Pulmonary artery endothelial cell (primary cell): ENCODE measurements at regions not wholly inside any gene's neighbourhood (a gene's known extent, or its start where the extent isn't known, plus 50 kb on each side); places are given as distances from the start of the nearest gene placed in this dataset.

Source experiments
- DNase-seq: peaks from one replicate; pipeline ENCODE4 v3.0.0-alpha.2; 2011; ENCODE audit warnings: low read depth, low spot score

- DNase-seq, result no peak
Observed at GRCh38 chr2:41546031-41546430, 501.8 kb upstream of the PKDCC start.

DNA sequence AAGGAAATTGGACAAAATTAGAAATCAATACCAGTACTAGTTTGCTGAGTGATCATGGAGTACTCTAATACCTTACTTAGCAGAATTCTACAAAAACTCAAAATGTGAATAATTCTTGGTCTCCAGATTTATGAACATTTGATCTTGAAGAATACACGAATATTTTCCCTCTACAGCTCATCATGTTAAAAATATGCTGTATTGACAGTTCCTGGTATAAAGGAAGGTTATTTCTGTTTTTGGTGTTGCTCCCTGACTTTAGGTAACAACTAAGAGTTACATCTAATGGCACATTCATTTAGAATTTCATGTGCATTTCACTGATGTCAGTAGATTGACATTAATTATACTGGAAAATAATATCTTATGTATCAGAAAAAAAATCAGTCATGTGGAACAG, 479.2 kb upstream of the PKDCC start:
- no peak for DNase-seq

GRCh38 chr2:41572154-41572553, 475.7 kb upstream of the PKDCC start:
- DNase-seq, result no peak

GRCh38 chr2:41576423-41576822, 471.4 kb upstream of the PKDCC start:
- DNase-seq, result no peak

DNA sequence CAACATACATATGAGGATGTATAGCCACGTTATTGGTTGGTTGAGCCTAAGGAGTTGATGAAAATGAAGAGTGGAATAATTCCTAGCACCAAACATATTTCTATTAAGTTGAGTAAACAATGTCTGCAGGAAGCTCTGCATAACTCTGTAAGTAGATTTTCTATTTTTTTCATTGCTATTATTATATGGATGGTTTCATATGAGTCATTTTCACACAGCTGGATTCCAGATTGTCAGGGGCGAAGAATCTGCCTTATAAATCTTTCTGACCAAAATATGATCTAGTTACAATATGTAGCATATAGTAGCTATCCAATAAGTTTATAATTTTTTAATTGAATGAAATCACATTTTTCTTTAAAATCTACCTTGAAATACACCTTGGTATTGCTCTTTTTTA, 468.0 kb upstream of the PKDCC start:
- no peak for DNase-seq

DNA sequence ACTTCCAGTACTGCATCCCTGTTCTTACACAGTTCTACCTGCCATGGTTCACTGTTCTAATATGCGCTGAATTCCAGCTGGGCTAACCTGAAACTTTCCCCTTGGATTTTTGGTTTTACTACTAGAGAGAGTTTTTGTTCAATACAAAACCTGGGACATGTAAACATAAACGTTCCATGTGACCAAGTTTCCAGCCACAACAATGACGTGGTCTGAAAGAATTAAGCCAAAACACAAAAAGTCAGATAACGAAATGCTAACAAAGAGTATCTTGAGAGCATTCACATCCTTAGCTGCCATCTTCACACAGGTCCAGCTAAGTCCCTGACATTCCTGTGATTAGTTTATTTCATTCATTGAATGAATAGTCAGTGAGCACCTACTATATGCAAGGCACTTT, 467.0 kb upstream of the PKDCC start:
- no peak for DNase-seq

GRCh38 chr2:41595240-41595639, 452.6 kb upstream of the PKDCC start:
- no peak for DNase-seq

DNA sequence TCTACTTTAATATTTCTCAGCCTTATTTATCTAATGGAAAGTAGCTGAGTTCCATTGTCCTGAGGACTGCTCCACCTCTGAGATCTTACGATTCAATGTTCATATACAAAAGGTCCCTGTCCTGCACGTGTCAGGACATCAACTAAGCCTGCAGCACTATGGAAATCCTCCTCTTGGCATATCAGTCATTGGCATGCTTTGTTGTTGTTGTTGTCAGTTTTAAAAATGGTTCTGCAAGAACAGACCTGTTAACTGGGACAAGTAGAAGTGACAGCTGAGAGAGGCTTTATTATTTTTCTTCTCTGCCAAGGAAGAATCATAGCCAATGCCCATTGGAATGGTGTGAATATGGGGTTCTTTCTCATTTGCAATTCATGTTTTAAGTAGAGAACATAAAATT, 450.1 kb upstream of the PKDCC start:
- no peak for DNase-seq

DNA sequence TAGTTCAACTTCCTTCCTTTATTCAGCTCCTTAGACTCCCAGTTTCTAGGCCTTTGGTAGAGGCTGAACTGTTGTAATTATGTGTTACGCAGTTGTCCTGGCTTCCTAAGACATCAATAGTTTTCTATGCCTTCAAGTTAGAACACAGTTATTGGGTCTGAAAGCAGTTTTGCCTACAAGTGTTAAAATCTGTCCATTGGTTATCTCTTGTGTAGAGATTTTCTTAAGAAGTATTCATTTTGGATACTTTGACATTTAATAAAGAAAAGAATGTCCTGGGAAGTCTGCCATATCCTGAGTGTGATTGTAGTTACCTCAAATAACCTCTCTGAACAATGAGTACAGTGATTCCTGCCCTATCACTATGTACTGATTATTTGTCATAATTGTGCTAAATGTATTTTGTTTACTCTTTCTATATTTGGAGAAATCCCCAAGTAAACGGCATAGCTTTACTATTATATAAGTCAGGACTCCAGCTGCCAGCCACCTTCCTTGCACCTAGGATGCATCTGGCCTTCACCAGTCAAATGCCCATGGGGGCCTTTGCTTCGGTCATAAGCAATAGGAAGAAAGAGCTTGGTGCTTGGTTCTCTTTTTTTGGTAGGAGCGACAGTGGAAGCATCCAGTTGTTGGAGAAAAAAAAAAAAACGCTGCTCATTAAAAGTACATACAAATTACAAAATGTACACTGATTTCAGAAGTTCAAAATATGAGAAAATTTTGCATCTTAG, 449.5 kb upstream of the PKDCC start:
- DNase-seq, result no peak

GRCh38 chr2:41600460-41600859, 447.4 kb upstream of the PKDCC start:
- no peak for DNase-seq

GRCh38 chr2:41602341-41602740, 445.5 kb upstream of the PKDCC start:
- DNase-seq, result no peak

DNA sequence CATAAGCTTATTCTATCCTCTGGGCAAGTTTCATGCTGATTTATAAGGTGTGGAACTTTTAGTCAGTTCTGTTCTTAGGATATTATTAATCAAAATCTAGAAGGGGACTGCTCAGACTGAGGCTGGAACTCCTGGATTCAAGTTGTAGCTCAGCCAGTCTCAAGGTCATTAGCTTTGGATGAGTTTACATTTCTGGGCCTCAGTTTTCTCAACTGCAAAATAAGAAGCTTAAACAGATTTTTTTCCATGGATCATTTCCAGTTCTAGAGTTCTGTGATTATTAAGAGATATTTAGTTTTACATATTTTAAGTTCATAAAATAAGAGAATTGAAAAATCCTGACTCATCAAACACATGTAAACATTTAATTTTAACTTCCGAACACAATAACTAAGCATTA, 442.5 kb upstream of the PKDCC start:
- no peak for DNase-seq

GRCh38 chr2:41605914-41606313, 441.9 kb upstream of the PKDCC start:
- no peak for DNase-seq

DNA sequence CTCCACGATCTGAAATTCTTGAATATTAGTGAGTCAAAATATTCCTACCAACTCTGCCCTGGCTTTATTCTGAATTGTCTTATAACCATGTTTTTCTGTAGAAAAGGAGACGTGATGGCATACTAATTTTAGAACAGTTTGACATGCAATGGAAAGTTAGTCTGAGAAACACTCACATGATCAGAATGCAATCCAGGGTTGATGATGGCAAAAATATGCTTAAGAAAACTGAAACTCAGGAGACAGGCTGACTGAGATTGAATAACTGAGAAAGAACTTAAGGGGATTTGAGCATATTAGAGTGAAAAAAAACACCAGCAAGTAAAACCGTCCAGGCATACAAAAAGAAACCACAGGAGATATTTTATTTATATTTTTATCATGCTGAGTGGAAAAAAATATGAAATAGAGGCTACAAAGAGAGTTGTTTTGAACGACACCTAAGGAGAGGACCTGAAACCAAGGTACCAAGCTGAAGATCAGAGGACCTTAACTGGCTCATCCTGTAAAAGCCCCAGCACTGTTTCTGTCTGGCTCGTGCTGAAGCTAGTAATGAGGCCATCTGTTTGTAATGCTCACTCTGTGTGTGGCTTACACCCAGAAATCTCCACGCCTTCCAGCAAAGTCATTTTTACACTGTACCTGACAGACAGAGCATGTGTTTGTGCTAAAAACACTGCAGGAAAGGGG, 437.2 kb upstream of the PKDCC start:
- no peak for DNase-seq

DNA sequence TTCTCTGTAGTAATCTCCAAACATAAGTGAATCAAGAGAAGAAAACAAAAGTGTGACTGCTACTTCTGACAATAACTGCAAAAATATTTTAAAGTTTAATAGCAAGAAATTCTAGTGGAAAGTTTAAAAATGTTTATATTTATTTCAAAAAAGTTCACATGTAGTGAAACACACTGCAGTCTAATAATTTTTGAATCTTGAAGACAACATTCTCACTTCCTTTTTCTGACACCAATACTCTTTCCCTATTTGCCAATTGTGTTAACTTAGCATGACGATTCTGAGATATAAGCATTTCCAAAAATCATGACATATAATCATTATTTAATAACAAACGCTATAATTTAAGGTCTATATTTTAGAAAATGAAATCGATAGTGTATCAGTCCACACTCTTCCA, 429.1 kb upstream of the PKDCC start:
- no peak for DNase-seq

- no peak for DNase-seq
Observed at GRCh38 chr2:41621095-41621494, 426.7 kb upstream of the PKDCC start.

DNA sequence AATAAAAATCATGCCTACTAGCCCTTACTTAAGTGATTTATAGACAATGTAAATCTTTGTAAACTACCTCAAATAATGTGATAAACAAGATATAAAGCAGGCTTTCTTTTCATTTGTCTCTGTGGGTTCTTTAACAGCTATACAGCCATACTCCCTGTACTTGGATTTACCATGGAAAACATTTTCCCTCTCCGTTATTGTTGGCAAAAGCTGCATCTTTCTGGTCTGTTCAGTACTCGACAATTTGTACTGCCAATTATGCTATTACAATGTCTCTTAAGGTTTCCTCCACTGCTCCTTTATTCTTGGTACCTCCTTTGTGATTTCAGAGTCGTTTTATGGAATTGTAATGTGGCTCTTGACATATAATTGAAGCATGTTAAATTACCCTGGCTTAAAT, 426.3 kb upstream of the PKDCC start:
- DNase-seq, result no peak

DNA sequence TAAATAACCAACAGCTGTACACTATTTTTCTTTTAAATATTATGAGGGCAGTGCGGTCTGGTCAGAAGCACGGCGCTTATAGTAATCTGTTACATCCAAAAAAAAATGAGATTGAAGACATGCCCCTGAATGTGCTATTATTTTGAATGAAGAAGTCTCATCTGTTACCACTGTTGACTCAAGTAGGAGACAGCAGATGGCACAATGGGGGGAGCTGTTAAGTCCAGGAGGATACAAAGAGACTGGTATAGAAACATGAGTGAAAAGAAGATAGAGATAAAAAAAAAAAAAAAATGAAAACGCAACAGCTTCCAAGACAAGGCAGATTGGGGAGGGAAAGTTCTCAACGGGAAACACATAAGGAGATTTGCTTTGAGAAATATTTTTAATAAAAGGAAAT, 425.5 kb upstream of the PKDCC start:
- no peak for DNase-seq

DNA sequence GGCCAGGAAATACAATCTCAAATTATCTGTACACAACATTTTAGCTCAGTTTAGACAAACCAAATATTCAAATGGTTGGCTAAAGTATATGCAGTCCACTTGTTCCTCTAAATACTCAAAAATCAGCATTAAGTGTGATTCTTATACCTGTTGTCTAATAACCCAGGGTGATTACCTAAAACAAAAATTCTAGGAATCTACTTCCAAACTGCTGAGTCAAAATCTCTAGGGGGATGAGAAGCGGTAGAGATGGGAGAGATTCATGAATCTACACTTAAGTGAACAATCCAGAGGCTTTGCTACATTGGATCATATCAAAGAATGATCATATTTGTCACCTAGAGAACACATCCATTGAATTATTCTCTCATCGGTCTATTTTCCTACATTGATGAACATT, 420.9 kb upstream of the PKDCC start:
- no peak for DNase-seq

GRCh38 chr2:41634686-41635085, 413.1 kb upstream of the PKDCC start:
- DNase-seq, result no peak

GRCh38 chr2:41644936-41645335, 402.9 kb upstream of the PKDCC start:
- no peak for DNase-seq

GRCh38 chr2:41647468-41648050, 400.3 kb upstream of the PKDCC start:
- no peak for DNase-seq

DNA sequence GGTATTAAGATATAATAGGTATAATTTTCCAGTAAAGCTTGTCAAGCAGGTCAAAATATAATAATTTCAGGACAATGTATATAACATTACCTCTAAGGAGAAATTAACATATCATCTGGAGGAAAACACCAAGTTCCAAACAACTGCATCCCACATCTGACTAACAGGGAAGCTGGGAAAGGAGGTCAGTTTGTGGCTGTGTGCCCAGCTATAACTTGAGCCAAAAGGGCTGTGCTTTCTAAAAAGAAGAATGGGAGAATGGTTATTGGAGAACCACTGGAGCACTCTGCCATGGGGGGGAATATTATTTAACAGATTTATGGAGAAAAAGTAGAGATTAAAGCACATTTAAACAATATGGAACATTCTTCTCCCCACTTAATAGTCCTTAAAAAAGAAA, 390.6 kb upstream of the PKDCC start:
- no peak for DNase-seq
